GM21423 (cell line): ENCODE measurements at regions not wholly inside any gene's neighbourhood (a gene's known extent, or its start where the extent isn't known, plus 50 kb on each side); places are given as distances from the start of the nearest gene placed in this dataset.

Experiments
- ATAC-seq: cut with Tn5 transposase; IDR thresholded peaks from one replicate; pipeline ENCODE4 v1.9.1; 2021; ENCODE audit warnings: mild to moderate bottlenecking, moderate library complexity; ENCODE audit not compliant: unreplicated experiment

GRCh38 chr17:79360196-79360595 lies 250.7 kb downstream of the RBFOX3 start:
- no peak for ATAC-seq

DNA sequence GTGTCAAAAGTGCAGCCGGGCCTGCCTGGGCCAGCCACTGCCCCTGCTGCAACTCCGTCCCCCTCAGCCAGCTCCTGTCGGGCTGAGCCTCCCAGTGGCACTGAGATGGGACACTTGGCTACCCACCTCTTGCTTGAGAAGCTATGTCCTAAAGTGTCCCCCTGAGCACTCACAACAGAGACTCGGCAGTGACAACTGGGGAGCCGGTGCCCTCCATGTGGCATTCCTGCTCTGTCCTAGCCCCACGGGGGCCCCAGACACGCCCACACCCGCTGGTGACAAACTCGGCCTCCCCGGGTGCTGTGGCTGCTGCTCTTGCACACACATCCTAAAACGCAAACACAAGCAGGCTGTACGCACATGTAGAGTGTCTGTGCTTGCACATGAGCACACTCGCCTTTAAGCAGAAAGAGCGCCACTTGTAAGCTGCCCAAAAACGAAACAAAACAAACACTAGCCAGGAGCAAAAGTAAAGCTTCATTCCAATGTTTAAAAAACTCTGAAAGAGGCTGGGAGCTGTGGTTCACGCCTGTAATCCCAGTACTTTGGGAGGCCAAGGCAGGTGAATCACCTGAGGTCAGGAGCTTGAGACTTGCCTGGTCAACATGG lies 253.9 kb downstream of the RBFOX3 start:
- no peak for ATAC-seq

DNA sequence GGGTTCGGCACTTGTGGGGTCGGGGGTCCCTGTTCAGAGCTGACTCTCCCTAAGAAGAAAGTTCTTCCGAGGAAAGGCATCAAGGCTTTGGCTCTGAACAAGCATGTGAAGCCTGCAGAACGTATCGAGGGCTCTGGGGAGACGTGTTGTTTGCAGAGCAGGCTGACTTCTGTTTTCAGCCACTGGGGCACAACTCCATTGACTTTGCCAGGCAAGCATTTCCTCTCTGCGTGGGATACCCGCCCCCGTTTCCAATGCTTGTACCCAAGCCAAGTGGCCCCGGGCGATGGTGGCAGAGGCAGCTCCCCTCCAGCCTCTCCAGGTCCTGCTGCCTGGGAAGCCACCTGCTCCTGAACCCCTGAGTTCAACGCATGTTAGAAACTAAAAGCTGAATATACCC lies 255.7 kb downstream of the RBFOX3 start:
- ATAC-seq = no peak

DNA sequence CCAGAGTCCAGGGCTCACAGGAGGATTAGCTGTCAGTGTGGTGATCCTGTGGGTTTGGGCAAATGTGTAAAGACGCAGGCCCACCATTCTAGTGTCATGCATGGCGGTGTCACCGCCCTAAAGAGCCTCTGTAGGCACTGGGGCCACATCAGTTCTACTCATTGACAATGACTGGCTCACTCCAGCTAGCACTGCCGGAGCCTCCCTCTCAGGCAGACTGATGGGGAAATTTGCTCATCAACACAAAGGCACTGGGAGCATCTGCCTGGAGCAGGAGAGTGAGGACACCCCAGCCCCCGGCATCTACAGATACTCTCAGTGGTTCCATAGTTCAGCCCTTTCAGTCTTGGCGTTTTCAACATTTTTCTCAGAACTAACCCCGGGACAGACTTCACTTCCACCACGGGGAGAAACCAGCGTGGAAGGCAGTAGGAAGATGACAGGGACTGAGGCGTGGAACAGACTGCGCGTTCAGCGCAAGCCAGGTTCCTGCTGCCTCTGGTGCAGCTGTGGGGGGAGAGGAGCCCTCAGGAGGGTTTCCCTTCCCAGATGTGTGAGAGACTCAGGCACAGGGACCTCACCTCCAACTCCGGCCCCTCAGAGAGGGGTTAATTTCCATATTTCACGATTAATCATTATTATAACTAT lies 256.6 kb downstream of the RBFOX3 start:
- no peak for ATAC-seq

- ATAC-seq = no peak
Measured at GRCh38 chr17:79353548-79353947, 257.3 kb downstream of the RBFOX3 start.

- no peak for ATAC-seq
Measured at GRCh38 chr17:79353016-79353415, 257.8 kb downstream of the RBFOX3 start.

DNA sequence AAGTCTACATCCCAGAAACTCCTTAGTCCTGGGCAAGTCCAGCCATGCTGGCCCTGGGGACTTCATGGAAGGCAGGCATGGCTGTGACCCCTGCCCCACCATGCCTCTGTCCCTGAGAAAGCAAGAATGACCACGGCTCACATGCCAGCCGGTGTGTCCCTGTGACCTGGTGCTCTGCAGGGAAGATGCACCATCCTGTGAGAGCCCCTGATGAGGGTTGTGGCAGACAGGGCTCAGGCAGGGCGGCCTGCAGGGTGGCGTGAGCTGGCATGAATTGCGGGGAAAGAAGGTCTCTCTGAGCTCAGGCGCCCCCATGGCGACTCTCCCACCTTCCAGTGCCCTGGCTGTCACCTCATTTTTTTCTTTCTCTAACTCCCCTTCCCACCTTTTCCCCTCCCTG lies 260.3 kb downstream of the RBFOX3 start:
- ATAC-seq = no peak

DNA sequence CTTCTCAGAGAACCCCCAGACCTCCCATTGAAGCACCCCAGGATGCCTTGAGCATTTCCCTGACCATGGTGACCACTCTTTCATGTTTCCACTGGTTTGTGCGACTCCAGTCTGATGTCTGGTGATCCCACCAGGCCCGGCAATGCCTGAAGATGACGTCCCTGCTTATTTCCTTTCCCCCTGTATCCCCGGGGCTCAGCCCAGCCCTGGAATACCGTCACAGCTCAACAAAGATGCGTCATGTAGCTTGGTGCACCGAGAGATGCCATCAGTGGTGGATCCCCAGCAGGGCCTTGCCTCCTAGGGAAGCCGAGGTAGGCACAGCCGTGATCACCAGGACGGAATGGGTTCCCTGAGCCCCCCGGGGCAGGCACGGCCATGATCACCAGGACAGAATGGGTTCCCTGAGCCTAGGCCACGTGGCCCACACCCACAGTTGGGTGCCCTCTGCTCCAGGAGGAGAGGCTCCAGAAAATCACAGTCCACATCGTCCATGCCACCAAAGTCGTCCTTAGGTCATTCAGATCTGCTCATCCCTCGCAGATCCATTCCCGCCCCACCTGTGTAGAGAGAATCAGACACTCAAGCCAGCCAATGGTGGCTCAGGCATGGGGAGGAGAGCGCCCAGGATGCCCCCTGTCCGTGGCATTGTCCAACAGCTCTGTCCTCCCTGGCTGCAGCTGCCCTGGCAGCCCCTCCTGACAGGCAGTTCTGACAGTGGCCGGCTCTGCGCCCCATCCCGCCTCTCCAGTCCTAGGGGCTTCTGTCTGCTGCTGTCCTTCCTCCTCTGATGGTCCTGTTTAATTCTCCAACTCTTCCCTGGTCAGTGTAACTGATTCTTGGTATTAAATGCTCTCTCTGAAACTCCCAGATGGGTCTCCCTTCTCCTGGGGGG lies 261.1 kb downstream of the RBFOX3 start:
- ATAC-seq = no peak

DNA sequence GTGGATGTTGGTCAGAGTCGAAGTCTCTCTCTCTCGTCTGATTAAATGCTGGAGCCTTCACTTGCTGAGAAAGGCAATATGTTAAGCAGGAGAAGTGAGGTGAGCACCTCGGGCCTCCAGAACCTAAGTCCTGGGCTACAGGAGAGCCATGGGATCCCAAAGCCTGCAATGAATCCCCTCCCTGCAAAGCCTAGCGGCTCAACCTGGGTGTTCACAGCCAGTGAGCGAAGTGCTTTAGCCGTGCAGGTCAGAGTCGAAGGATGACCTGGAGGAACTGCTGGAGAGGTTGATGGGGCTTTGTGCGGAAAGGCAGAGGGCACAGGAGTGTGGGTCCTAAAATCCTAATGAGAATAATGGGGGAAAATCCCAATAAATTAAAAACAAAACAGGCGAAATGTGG lies 267.8 kb downstream of the ENGASE start:
- no peak for ATAC-seq

DNA sequence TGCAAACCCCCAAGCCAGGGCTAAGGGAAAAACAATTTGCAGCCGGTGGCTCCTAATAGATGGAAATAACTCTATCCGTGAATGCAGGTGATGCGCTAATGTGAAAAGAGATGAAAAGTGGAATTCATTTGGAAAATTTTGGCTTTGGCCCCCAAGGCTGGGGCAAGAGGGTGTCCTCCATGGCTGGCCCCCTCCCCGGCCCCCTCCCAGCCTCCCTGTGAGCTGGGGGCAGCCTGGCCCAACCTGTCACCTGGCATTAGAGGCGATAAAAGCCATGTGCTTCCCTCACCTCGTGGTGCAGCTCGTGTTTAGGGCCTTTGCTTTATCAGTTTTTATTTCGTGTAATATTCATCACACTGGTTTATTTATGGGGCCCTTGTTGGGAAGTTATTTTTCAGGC lies 267.2 kb downstream of the ENGASE start:
- no peak for ATAC-seq

DNA sequence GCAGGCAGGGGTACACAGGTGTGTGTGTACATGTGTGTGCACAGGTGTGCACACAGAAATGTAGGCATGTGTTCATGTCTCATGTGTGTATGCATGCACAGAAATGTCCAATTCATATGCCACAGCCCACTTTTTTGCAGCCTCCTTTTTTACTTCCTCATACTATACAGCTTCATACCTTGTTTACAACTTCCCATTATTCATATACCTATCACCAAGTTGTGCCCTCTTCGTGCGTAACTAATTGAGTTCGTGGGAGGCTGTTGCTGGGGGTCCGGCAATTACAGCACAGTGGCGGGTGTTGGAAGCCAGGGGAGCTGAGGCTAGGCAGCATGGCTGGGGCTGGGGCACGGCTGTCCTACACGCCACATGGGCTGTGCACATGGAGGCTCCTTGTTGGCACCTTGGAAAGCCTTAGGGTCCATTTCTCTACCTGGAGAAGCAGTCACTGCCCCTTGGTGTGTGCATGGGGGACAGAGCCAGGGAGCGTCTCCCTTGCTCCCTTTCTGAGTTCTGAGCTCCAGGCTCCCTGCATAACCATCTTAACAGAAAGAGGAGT lies 266.7 kb downstream of the ENGASE start:
- no peak for ATAC-seq

GRCh38 chr17:79340333-79341221 lies 266.0 kb downstream of the ENGASE start:
- peak; percentile 75 for ATAC-seq

GRCh38 chr17:79339321-79339720 lies 264.7 kb downstream of the ENGASE start:
- ATAC-seq = no peak

- no peak for ATAC-seq
Measured at GRCh38 chr17:79338604-79339003, 264.0 kb downstream of the ENGASE start.

DNA sequence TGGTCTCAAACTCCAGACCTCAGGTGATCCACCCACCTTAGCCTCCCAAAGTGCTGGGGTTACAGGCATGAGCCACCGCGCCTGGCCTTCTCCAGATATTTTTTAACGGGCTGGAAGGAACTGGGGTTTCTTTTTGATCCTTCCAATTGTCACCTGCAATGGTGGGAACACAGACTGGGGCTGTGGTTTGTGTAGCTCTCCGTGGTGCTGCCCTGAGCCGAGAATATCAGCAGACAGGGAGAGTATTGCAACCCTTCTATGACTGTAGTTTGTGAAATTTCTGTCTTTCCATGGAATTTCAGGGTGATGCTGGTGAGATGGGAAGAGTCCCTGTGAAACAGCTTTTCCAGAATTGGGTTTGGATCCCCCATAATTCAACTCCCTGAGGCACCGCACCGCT lies 263.5 kb downstream of the ENGASE start:
- ATAC-seq = no peak

- ATAC-seq = no peak
Measured at GRCh38 chr17:79337053-79337452, 262.4 kb downstream of the ENGASE start.

DNA sequence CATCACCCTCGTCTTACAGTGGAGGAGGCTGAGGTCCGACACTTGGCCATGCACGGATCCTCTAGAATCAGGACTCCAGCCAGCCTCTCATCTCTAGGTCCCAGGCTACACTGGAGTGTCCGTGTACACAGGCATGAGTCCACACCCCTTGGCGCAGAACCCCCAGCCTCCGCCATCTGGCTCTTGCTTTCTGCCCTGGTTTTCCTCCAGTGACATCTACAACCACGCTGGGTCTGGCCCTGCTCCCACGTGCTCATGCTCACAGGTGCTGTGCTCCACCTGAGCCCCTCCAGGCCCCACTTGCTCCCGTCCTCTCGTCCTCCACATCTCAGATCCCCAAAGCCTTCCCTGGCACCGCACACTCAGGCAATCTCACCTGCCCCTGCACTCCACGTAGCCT lies 260.8 kb downstream of the ENGASE start:
- no peak for ATAC-seq

DNA sequence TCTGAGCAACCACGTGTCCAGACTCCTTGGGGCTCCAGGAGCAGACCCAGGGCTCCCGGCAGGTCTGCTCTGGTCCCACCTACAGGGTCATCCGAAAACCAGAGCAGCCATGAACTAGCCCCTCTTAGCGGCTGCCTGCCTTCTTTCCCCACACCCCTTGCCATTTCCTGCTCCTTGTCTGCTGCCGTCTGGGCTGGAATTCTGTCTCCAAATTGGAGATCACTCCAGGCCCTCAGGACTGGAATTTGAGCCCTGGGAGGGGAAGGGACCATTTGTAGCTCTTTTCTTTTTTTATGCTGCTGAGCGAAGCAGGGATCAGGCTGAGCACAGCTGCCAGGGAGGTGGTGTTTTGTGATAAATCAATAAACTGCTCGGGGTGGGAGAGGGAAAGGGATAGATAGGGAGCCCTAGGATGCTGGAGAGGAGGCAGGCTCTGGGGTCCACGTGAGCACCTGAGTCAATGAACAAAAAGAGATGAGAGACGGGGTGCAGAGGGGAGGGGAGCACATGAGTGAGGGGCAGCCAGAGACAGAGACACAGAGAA lies 257.5 kb downstream of the ENGASE start:
- ATAC-seq = no peak

- no peak for ATAC-seq
Measured at GRCh38 chr17:79331492-79331891, 256.9 kb downstream of the ENGASE start.

DNA sequence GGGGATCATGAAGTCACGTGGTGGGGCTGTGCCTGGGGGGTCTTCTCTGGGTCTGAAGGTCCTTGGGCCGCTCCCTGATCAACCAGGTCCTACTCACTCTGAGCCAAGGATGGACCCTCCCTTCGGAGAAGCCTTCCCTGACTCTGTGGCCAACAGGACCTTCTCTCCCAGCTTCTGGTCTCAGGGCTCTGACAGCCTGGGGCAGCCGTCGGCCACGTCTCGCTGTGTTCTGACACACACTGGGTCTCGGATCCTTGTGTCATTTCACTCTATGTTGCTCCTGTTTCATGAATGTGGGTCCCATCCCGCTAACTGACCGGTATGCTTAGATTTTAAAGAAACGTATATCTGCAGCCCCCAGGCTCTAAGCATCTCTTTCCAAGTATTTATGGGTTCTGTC lies 256.1 kb downstream of the ENGASE start:
- no peak for ATAC-seq
